GM18507 (cell line): ENCODE measurements at regions not wholly inside any gene's neighbourhood (a gene's known extent, or its start where the extent isn't known, plus 50 kb on each side); places are given as distances from the start of the nearest gene placed in this dataset.
"Not testable (repeated sequence)": the region's sequence is repeated elsewhere in the genome, so short reads cannot be mapped to it uniquely, and the experiment has no call there.

ENCODE experiments used
- DNase-seq: peaks from one replicate; pipeline ENCODE4 v3.0.0; 2011; ENCODE audit warnings: low read depth; ENCODE audit not compliant: insufficient read length; ENCODE audit errors: extremely low spot score
- FAIRE-seq: peaks from 2 replicates; lab custom pipeline; 2011; peaks lifted over from hg19 to GRCh38; lab: Jason Lieb, UNC

DNA sequence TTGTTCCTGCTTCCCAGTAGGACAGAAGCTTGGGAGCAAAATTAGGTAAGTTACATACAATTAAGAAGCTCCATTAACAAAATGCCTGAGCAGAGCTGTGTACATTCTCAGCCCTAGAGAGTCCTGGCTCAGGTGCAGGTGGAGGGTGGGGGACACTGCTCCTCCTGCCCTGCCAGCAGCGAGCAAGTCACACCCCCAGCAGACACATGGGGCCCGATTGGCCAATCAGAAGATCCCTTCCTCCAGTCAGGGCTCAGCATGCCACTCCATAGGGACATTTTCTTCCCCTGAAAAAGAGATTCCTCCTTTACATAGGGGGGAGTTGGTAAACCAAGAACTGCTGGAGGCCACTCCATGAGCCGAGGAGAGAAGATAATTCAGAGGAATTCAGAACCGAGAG is 62.1 kb downstream of the PLXNA1 start:
- no peak for DNase-seq
- FAIRE-seq: no peak

DNA sequence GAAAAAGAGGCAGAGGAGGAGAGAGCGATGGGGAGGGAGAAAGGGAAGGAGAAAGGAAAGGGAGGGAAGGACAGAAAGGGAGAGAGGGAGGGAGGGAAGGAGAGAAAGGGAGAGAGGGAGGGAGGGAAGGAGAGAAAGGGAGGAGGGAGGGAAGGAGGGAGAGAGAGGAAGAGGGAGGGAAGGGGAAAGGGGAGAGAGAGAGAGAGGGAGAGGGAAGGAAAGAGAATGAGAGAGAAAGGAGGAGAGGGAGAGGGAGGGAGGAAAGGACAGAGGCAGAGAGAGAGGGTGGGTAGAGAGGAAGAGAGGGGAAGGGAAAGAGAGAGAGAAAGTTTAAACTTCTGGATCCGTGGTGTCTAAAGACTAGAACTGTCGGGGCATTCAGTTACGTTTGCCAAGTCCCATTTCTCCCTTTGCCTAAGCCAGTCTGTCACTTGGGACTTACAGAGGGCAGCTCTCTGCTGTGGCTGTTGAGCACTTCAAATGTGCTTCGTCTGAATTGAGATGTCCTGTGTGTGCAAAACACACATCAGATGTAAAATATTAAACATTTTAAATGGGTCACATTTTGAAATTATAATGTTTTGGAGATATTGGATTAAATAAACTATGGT is 62.6 kb downstream of the PLXNA1 start:
- no peak for FAIRE-seq
- DNase-seq: no peak

DNA sequence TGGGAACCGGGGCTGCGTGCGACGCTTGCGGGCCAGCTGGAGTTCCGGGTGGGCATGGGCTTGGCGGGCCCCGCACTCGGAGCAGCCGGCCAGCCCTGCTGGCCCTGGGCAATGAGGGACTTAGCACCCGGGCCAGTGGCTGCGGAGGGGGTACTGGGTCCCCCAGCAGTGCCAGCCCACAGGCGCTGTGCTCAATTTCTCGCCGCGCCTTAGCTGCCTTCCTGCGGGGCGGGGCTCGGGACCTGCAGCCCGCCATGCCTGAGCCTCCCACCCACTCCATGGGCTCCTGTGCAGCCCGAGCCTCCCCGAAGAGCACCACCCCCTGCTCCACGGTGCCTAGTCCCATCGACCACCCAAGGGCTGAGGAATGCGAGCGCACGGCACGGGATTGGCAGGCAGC is 63.8 kb downstream of the PLXNA1 start:
- not testable (repeated sequence) for FAIRE-seq, DNase-seq

DNA sequence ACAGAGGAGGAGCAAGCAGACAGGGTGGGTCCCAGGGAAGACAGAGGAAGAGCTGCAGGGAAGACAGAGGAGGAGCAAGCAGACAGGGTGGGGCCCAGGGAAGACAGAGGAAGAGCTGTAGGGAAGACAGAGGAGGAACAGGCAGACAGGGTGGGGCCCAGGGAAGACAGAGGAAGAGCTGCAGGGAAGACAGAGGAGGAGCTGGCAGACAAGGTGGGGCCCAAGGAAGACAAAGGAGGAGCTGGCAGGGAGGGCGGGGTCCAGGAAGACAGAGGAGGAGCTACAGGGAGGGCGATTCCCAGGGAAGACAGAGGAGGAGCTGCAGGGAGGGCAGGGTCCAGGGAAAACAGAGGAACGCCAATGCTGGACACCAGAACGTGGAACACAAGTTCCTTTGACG is 66.5 kb downstream of the PLXNA1 start:
- no peak for DNase-seq
- FAIRE-seq: no peak

DNA sequence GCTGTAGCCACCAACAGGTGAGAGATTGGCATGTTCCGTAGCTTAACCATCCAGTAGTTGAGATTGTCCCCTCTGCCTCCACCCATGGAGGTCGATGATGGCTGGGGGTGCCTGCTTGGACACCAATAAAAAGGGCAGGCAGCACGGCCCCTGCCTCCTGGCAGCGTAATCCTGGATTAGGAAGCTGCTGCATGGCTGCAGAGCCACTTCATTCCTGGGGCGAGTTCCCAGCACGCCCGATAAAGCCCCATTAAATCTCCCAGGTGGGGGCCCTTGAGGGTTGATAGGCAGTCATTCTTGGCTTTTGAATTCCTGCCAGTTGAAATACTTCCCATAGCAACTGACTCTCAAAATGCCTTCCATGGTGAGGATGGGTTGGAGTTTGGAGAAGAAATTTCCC is 67.8 kb downstream of the PLXNA1 start:
- FAIRE-seq: no peak

DNA sequence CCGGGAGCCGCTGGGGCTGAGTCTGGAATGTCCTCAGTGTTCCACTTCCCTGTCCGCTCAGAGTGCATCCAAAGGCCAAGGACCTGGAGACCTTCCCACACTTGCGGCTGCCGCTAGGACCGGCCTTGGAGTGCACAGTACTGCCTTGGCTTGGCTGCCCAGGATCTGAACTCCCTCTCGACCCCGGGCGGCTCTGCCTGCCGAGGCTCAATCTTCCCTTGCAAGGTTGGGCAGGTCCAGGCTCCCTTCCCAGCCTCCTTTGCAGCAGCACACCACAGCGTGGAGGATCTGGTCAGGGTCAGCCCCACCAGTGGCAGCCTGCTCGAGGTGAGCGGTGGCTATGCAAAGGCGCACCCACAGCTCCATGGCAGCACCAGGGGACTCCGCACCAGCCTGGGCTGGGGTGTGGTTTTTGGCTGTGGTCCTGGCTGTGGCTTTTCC is 69.2 kb downstream of the PLXNA1 start:
- FAIRE-seq (no peak), DNase-seq (no peak)

More for the DNA sequence above, 67.8 kb downstream of the PLXNA1 start:
- no peak for DNase-seq

DNA sequence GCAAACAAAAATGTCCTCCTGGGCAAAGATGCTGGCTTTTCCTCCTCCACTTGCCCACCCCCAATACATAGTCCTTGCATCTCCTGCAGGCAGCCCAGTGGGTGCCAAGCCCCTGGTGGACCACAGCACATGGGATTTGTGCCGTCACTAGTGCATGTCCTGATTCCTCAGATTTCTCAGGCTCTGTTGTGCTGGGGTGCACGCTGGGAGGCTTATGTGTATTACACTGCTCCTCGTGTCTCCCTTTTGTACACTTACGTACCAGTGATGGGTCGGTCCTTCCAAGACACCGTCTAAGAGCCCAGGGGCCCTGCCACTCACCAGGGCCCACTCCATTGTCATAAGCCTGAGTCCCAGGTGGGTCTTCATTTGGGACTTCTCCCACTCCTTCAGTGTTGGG is 70.1 kb downstream of the PLXNA1 start:
- DNase-seq (no peak), FAIRE-seq (no peak)

DNA sequence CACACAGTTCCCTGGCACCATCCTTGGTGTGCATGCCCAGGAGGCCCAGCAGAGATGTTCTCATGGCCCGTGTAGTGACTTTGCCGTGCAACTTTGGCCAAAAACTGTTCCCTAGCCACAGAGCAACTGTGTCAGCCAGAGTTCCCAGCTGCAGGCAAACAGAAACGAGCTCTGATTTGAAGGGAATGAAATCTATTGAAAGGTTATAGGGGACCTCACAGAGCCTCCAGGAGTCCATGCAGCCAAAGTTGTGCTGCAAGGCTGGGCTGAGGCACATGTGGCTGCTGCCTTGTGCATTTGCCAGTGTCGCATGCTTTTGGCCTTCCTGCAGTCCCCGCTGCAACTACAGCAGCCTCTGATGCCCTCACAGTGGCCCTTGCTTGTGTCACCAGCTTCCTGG is 70.5 kb downstream of the PLXNA1 start:
- no peak for FAIRE-seq
- no peak for DNase-seq

DNA sequence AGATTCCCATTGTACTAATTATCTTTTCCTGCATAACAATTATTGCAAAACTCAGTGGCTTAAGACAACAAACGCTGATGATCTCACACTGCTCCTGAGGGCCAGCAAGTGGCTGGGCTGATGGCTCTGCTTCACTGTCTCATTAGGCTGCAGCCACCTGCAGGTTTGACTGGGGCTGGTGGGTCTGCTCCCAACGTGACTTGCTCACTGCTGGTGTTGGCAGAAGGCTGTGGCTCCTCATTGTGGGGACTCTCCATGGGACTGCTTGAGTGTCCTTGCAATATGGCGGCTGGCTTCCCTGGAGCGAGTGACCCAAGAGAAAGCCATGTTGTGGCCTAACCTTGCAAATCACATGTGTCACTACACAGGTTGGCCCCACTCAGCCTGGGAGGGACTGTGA is 71.1 kb downstream of the PLXNA1 start:
- FAIRE-seq (no peak), DNase-seq (no peak)

DNA sequence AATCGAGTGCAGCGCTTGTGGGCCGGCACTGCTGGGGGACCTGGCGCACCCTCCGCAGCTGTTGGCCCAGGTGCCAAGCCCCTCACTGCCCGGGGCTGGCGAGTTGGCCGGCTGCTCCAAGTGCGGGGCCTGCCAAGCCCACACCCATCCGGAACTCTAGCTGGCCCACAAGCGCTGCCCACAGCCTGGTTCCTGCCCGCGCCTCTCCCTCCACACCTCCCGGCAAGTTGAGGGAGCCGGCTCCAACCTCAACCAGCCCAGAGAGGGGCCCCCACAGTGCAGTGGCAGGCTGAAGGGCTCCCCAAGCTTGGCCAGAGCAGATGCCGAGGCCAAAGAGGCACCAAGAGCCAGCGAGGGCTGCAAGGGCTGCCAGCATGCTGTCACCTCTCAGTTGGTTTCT is 73.4 kb downstream of the PLXNA1 start:
- DNase-seq (no peak), FAIRE-seq (no peak)

DNA sequence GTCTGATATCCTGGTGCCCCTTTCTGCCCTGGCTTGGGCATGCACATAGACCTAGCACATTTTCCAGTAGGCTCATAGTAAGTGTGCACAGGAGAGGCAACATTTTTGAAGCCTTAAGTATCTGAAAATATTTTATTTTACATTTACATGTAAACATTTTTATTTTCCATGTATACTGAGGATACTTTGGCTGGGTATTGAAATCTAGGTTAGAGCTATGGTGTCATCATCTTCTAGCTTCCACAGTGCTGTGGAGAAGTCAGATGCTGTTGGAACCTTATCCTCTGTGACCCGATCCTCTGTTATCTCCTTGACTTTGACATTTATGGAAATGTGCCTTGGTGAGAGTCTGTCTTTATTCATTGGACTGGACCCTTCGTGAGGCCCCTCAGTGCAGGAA is 74.1 kb downstream of the PLXNA1 start:
- FAIRE-seq (no peak), DNase-seq (no peak)

DNA sequence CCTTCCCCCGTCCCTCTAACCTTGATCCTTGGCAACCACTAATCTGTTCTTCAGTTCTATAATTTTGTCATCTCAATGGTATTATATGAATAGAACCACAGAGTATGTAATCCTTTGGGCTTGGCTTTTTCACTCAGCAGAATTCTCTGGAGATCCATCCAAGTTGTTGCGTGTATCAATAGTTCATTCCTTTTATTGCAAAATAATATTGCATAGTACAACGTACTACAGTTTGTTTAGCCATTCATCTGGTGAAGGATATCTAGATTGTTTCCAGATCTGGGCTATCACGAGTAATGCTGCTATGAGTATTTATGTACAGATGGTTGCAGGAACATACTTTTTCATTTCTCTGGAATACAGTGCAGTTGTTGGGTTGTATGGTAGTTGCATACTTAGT is 76.2 kb downstream of the PLXNA1 start:
- DNase-seq (no peak), FAIRE-seq (no peak)

DNA sequence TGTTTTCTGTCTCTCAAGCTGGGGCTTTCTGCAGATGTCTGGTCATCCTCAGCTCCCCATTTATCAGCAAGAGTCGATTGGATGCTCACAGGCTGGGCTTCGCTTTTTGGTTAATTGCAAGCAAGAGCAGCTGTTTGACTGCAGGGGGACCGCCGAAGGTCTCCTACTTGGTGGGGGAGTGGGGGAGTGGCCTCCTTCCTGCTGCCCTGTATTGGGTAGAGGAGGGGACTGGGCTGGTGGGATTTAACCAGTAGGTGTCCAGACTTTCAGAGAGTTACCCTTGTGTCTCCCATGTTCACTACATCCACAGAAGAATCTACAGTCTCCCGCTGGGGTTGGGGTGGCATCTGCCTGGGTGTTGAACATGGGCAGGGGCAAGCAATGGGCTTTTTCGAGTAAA is 78.7 kb downstream of the PLXNA1 start:
- DNase-seq (no peak), FAIRE-seq (no peak)

DNA sequence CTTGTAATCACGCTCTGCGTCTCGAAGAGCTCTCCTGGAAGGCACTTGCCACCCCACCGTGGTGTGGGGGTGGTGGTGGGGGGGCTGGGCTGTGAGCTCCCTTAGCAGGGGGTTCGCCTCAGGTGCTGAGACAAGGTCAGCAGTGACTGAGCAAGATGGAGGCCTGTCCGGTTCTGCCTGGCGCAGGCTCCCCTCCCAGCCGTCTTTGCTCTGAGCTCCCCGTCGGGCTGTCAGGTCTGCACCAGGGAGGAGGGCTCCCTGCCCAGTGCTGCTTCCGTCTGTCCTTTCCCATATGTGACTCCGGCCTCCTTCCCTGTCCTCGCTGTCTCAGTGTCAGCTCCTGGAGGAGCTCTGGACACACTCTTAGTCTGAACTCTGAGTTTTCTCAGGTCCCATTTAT is 80.0 kb downstream of the PLXNA1 start:
- FAIRE-seq: no peak

DNA sequence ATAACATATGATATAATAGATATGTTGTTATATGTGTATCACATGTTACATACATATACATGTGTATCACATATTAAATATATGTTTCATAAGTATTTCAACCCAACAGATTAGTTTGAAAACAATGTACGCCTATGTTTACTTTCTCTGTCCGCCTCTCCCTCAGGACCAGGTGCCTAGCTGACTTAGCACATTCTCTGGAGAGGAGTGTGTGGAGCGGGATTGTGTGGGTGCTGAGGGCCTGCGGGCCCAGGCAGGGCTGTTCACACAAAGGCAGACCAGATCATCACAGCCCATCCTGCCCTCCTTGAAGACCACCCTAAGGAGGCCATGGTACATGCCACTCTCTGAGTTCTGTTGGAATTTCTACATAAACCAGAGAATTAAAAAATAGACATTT is 81.0 kb downstream of the PLXNA1 start:
- no peak for FAIRE-seq

More for the DNA sequence above, 80.0 kb downstream of the PLXNA1 start:
- no peak for DNase-seq

DNA sequence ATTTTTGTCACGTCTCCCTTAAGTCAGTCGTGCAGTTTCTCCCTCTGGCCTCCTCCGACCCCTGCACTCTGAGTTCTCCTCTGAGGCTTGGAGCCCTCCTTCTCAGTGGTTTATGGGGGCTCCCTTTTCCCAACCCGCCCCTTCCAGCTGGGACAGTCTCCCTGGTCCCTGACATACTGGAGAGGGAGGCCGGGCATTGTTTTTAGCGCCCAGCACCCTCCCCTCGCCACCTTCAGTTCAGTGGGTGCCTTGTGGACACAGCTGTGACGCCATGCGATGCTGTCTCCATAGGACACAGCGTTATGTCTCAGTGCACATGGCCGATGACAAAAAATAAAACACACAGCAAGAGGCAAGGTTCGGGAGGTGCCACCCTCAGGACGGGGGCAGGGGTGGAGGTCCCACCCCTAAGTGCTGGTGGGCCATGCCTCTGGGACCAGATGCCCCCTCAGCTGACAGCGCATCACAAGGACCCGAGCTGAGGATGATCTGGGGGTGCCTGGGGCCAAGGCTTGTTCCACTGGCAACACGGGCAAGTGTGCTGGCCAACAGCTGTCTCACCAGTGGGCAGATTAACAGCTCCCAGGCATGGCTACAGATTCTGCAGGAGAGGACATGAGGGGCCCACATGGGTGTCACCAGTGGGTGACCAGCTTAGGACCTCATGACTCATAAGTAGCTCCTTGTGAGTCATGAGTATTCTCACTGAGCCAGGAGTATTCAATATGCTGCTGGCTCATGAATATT is 81.6 kb downstream of the PLXNA1 start:
- FAIRE-seq: no peak
- DNase-seq: no peak

More for the DNA sequence above, 81.0 kb downstream of the PLXNA1 start:
- DNase-seq: no peak

DNA sequence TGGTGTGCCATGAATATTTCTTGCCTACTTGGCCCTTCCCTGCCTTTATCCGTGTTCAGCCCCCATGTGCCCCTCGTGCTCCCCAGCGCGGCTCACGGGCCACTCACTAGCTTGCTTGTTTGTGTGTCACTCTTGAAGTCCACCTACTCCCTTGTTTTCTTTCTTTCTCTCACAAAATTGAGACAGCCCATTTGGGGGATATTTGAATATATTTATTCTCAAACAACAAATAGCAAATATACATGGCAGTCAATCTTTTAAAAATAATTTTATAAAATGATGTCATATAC is 82.2 kb downstream of the PLXNA1 start:
- DNase-seq: no peak
- no peak for FAIRE-seq

DNA sequence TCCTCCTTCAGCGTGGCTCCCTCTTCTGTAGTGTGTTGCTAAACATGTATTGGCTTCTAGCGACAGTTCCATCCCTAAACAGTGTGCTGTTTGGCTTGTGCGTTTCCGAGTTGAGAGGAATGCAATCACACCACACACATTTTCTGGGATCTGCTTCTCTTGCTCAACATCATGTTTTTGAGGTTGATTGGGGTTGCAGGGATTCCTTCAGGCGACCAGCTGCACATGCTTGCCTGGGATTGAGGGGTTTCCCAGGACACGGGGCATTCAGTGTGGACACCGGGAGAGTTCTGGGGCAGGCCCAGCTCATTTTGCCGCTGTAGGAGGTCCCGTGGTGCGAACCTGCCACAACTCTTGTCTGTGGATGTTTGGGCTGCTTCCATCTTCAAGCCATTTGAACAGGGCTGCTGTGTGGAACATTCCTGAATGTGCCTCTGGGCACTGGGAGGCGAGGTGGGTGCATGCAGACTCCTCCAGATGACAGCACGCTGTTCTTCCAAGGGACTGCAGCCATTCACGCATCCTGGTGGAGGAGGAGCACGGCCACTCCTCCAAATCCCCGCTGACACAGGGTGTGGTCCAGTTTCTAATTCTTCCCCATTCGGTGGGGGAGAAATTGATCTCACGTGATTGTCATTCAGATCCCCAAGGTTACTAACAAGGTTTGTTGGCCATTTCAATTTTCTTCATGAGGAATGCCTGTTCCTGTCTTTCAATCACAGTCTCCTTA is 82.8 kb downstream of the PLXNA1 start:
- no peak for FAIRE-seq
- no peak for DNase-seq

DNA sequence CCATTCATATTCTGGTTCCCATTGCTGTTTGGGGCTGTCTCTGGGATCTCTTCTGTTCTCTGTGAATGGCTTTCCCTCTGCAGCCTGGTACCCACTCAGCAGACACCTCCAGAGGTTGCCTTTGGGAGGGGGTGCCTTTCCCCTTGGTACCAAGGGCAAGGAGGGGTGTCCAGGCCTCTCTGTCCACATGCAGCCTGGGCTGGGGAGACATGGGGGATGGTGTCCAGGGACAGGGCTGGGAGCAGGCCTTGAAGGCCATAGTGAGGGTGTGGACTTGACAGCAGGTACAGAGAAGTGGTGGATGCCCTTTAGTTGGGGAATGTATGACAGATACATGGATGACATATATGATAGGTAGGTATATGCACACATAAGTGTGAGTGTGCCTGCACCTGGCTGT is 83.7 kb downstream of the PLXNA1 start:
- no peak for FAIRE-seq

DNA sequence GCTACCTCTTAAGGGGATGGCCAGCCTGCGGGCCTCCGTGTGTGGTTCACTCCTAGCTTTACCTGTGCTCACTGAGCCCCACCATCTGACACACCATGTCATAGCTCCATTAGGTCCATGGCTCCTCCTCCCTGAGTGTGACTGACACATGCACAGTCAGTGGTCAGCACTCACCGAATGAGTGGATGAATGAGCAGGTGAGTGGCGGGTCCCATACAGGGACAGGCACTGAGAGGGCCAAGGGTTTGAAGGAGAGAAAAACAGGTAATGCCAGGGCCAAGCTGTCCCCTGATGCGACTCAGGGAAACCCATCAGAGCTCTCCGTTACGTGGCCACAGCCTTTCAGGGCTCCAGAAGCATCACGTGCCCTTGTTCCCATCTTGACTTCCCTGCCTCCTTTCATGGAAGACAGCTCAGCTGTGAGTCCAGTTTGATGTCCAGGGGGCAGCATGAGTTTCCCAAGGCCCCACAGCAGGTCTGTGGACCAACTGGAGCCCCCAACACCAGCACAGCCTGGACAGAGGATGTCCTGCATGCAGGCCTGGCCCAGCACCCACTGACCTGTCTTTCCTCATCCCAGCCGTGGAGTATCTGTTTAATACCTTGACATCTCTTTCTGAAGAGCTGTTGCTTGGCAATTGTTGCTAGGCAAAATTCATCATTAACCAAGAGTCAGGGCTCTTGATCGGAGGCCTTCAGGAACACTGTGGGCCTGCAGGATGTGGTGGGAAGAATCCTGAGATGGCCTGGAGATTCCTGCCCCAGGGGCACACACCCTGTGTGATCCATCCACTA is 84.4 kb downstream of the PLXNA1 start:
- FAIRE-seq: no peak
- no peak for DNase-seq

More for the DNA sequence above, 83.7 kb downstream of the PLXNA1 start:
- no peak for DNase-seq
